BE2C (cell line): ENCODE measurements at regions not wholly inside any gene's neighbourhood (a gene's known extent, or its start where the extent isn't known, plus 50 kb on each side); places are given as distances from the start of the nearest gene placed in this dataset.

Source experiments
- DNase-seq: peaks from one replicate; pipeline ENCODE4 v3.0.0-alpha.2; 2020
- H3K27me3 ChIP-seq: fragments of 250-450 bp; sonication (Bioruptor Pico); 2 replicates; pipeline ENCODE4 v1.5.1; 2020; ENCODE audit warnings: mild to moderate bottlenecking
- H3K36me3 ChIP-seq: fragments of 250-450 bp; sonication (Bioruptor Pico); 2 replicates; pipeline ENCODE4 v1.5.1; 2020; ENCODE audit warnings: mild to moderate bottlenecking
- H3K4me1 ChIP-seq: fragments of 250-450 bp; sonication (Bioruptor Pico); 2 replicates; pipeline ENCODE4 v1.5.1; 2020
- H3K4me3 ChIP-seq: 2 replicates; pipeline ENCODE4 v1.5.1; 2011; ENCODE audit warnings: low read depth, low read length
- H3K9me3 ChIP-seq: fragments of 250-450 bp; sonication (Bioruptor Pico); 2 replicates; pipeline ENCODE4 v1.5.1; 2020
- CTCF ChIP-seq: IDR thresholded peaks from 2 replicates; pipeline ENCODE4 v1.5.1; 2012; ENCODE audit warnings: mild to moderate bottlenecking, low read depth, low read length

- H3K27me3 ChIP-seq: no peaks in the 10 kb centered on the region
- H3K9me3 ChIP-seq: no peaks in the 10 kb centered on the region
- TF ChIP-seq CTCF: no peak
- no peaks in the 10 kb centered on the region for H3K36me3 ChIP-seq
- H3K4me3 ChIP-seq: no peak overlapping the region
- no peak for DNase-seq
- no peaks in the 10 kb centered on the region for H3K4me1 ChIP-seq
These were observed 369.0 kb upstream of the CWC22 start for GRCh38 chr2:180376066-180376465.

GRCh38 chr2:180374502-180375281 lies 367.6 kb upstream of the CWC22 start:
- no peaks in the 10 kb centered on the region for H3K4me1 ChIP-seq
- no peaks in the 10 kb centered on the region for H3K9me3 ChIP-seq
- TF ChIP-seq CTCF: no peak
- no peak for DNase-seq
- no peaks in the 10 kb centered on the region for H3K36me3 ChIP-seq
- no peak overlapping the region for H3K4me3 ChIP-seq
- H3K27me3 ChIP-seq: no peaks in the 10 kb centered on the region

GRCh38 chr2:180370511-180371205 lies 363.6 kb upstream of the CWC22 start:
- H3K27me3 ChIP-seq: no peaks in the 10 kb centered on the region
- H3K36me3 ChIP-seq: no peaks in the 10 kb centered on the region
- H3K9me3 ChIP-seq: no peaks in the 10 kb centered on the region
- no peaks in the 10 kb centered on the region for H3K4me1 ChIP-seq
- TF ChIP-seq CTCF: no peak
- no peak overlapping the region for H3K4me3 ChIP-seq
- no peak for DNase-seq

- no peaks in the 10 kb centered on the region for H3K9me3 ChIP-seq
- no peak overlapping the region for H3K4me3 ChIP-seq
- DNase-seq: no peak
- H3K27me3 ChIP-seq: no peaks in the 10 kb centered on the region
- TF ChIP-seq CTCF: no peak
- H3K4me1 ChIP-seq: no peaks in the 10 kb centered on the region
- no peaks in the 10 kb centered on the region for H3K36me3 ChIP-seq
These were observed 361.8 kb upstream of the CWC22 start for GRCh38 chr2:180368881-180369280.

- no peaks in the 10 kb centered on the region for H3K4me1 ChIP-seq
- H3K36me3 ChIP-seq: no peaks in the 10 kb centered on the region
- H3K27me3 ChIP-seq: no peaks in the 10 kb centered on the region
- no peaks in the 10 kb centered on the region for H3K9me3 ChIP-seq
- no peak overlapping the region for H3K4me3 ChIP-seq
- TF ChIP-seq CTCF: no peak
- no peak for DNase-seq
These were observed 360.7 kb upstream of the CWC22 start for GRCh38 chr2:180367815-180368214.

- H3K4me3 ChIP-seq: no peak overlapping the region
- no peak for DNase-seq
- TF ChIP-seq CTCF: no peak
- H3K9me3 ChIP-seq: no peaks in the 10 kb centered on the region
- no peaks in the 10 kb centered on the region for H3K36me3 ChIP-seq
- no peaks in the 10 kb centered on the region for H3K4me1 ChIP-seq
- H3K27me3 ChIP-seq: no peaks in the 10 kb centered on the region
These were observed 359.4 kb upstream of the CWC22 start for GRCh38 chr2:180366481-180366880.
